WERI-Rb-1 (cell line): ENCODE measurements at regions not wholly inside any gene's neighbourhood (a gene's known extent, or its start where the extent isn't known, plus 50 kb on each side); places are given as distances from the start of the nearest gene placed in this dataset.

Experiments used
- DNase-seq: peaks from one replicate; pipeline ENCODE4 v3.0.0-alpha.2; 2020
- H3K27ac ChIP-seq: fragments of 250-450 bp; sonication (Bioruptor Pico); 2 replicates; pipeline ENCODE4 v1.5.1; 2020; ENCODE audit warnings: mild to moderate bottlenecking, moderate library complexity
- H3K27me3 ChIP-seq: fragments of 250-450 bp; sonication (Bioruptor Pico); 2 replicates; pipeline ENCODE4 v1.5.1; 2021; ENCODE audit warnings: mild to moderate bottlenecking, low read depth, moderate library complexity; ENCODE audit not compliant: insufficient read depth, severe bottlenecking
- H3K36me3 ChIP-seq: fragments of 250-450 bp; sonication (Bioruptor Pico); 2 replicates; pipeline ENCODE4 v1.5.1; 2020; ENCODE audit warnings: mild to moderate bottlenecking, moderate library complexity
- H3K4me3 ChIP-seq: 2 replicates; pipeline ENCODE4 v1.5.1; 2011; ENCODE audit warnings: low read depth, mild to moderate bottlenecking, control low read depth, low read length
- H3K9me3 ChIP-seq: fragments of 250-450 bp; sonication (Bioruptor Pico); 2 replicates; pipeline ENCODE4 v1.5.1; 2021; ENCODE audit warnings: mild to moderate bottlenecking, moderate library complexity; ENCODE audit not compliant: severe bottlenecking
- CTCF ChIP-seq: IDR thresholded peaks from 2 replicates; pipeline ENCODE4 v1.5.1; 2011; ENCODE audit warnings: low read depth, mild to moderate bottlenecking, control low read depth, inconsistent platforms, low read length

- no peak for DNase-seq
- H3K9me3 ChIP-seq, result peaks cover 5% of the 10 kb centered on the region
- no peaks in the 10 kb centered on the region for H3K27me3 ChIP-seq
- no peak for TF ChIP-seq CTCF
- H3K27ac ChIP-seq, result no peak overlapping the region
- no peak overlapping the region for H3K4me3 ChIP-seq
- H3K36me3 ChIP-seq, result no peaks in the 10 kb centered on the region
Observed at GRCh38 chr4:159604781-159605180, 501.9 kb downstream of the RAPGEF2 start.

- H3K36me3 ChIP-seq, result no peaks in the 10 kb centered on the region
- no peak overlapping the region for H3K27ac ChIP-seq
- no peak overlapping the region for H3K4me3 ChIP-seq
- no peak for DNase-seq
- H3K9me3 ChIP-seq, result peaks cover 5% of the 10 kb centered on the region
- H3K27me3 ChIP-seq, result no peaks in the 10 kb centered on the region
- no peak for TF ChIP-seq CTCF
Observed at GRCh38 chr4:159606835-159607234, 504.0 kb downstream of the RAPGEF2 start.

GRCh38 chr4:159607809-159608208, 504.9 kb downstream of the RAPGEF2 start:
- H3K27ac ChIP-seq, result no peak overlapping the region
- H3K27me3 ChIP-seq, result no peaks in the 10 kb centered on the region
- DNase-seq, result no peak
- no peak overlapping the region for H3K4me3 ChIP-seq
- peaks cover 5% of the 10 kb centered on the region for H3K9me3 ChIP-seq
- TF ChIP-seq CTCF, result no peak
- no peaks in the 10 kb centered on the region for H3K36me3 ChIP-seq

- no peaks in the 10 kb centered on the region for H3K36me3 ChIP-seq
- TF ChIP-seq CTCF, result no peak
- peaks cover 5% of the 10 kb centered on the region for H3K9me3 ChIP-seq
- H3K4me3 ChIP-seq, result no peak overlapping the region
- H3K27me3 ChIP-seq, result no peaks in the 10 kb centered on the region
- H3K27ac ChIP-seq, result no peak overlapping the region
- no peak for DNase-seq
Observed at GRCh38 chr4:159608436-159608835, 505.6 kb downstream of the RAPGEF2 start.

GRCh38 chr4:159632031-159632430, 529.2 kb downstream of the RAPGEF2 start:
- TF ChIP-seq CTCF, result no peak
- no peaks in the 10 kb centered on the region for H3K36me3 ChIP-seq

GRCh38 chr4:159639671-159640323, 536.9 kb downstream of the RAPGEF2 start:
- H3K9me3 ChIP-seq, result peaks cover 4% of the 10 kb centered on the region
- no peaks in the 10 kb centered on the region for H3K27me3 ChIP-seq
- no peak for DNase-seq
- TF ChIP-seq CTCF, result no peak
- no peaks in the 10 kb centered on the region for H3K36me3 ChIP-seq
- H3K27ac ChIP-seq, result no peak overlapping the region
- H3K4me3 ChIP-seq, result no peak overlapping the region

More at GRCh38 chr4:159632031-159632430, 529.2 kb downstream of the RAPGEF2 start:
- no peak overlapping the region for H3K4me3 ChIP-seq
- peaks cover 3% of the 10 kb centered on the region for H3K9me3 ChIP-seq
- no peak overlapping the region for H3K27ac ChIP-seq
- no peak for DNase-seq
- H3K27me3 ChIP-seq, result no peaks in the 10 kb centered on the region
